Right lobe of liver (tissue), 4 donors: ENCODE measurements at regions not wholly inside any gene's neighbourhood (a gene's known extent, or its start where the extent isn't known, plus 50 kb on each side); places are given as distances from the start of the nearest gene placed in this dataset.

ENCODE experiments used
- CTCF ChIP-seq, 4 donors: fragments of 200-600 bp in 3 of 4; fragments of 450-650 bp in 1 of 4; IDR thresholded peaks; one replicate each; pipeline versions ENCODE4 v1.5.1 to v1.8.0; 2016 to 2022; ENCODE audit warnings: antibody characterized with exemption in 4 of 4, mild to moderate bottlenecking in 2 of 4
- POLR2A ChIP-seq: fragments of 450-650 bp; IDR thresholded peaks from one replicate; pipeline ENCODE4 v1.6.1; 2017; ENCODE audit warnings: antibody characterized with exemption, mild to moderate bottlenecking
- donor health status: DM: no; HTN: no; CAD: no.
- donor health status: DM: no; HTN: no; CAD: no.
- donor health status: DM: no; HTN: yes; CAD: no.

GRCh38 chr4:100100985-100101384 lies 89.3 kb downstream of the DDIT4L start:
- TF ChIP-seq CTCF (IDR thresholded peaks at IDR 0.05) (no peak), POLR2A (no peak)
